SK-N-SH (cell line): ENCODE measurements at regions not wholly inside any gene's neighbourhood (a gene's known extent, or its start where the extent isn't known, plus 50 kb on each side); places are given as distances from the start of the nearest gene placed in this dataset.
"Not testable (repeated sequence)": the region's sequence is repeated elsewhere in the genome, so short reads cannot be mapped to it uniquely, and the experiment has no call there.

Experiments used
- EZH2phosphoT487 ChIP-seq: fragments of 200-600 bp; sonication (generic); IDR thresholded peaks from 2 replicates; pipeline ENCODE4 v1.6.1; 2017; ENCODE audit warnings: low read depth, mixed run types, mild to moderate bottlenecking, antibody characterized with exemption, moderate library complexity, borderline replicate concordance
- GATA2 ChIP-seq: sonication (generic); formaldehyde crosslinking; IDR thresholded peaks from 2 replicates; pipeline ENCODE4 v1.5.0; 2020; ENCODE audit warnings: mild to moderate bottlenecking, missing genetic modification reagents
- JUND ChIP-seq: IDR thresholded peaks from 2 replicates; pipeline ENCODE4 v1.4.0; 2012
- MXI1 ChIP-seq: IDR thresholded peaks from 2 replicates; pipeline ENCODE4 v1.6.1; 2012; ENCODE audit warnings: mild to moderate bottlenecking, low read depth, low read length, improper control_type of control experiment
- NFIC ChIP-seq: IDR thresholded peaks from 2 replicates; pipeline ENCODE4 v1.4.0; 2012; ENCODE audit warnings: borderline replicate concordance
- POLR2AphosphoS5 ChIP-seq: IDR thresholded peaks from 2 replicates; pipeline ENCODE4 v1.6.1; 2012; ENCODE audit warnings: low read depth, low read length
- SMC3 ChIP-seq: IDR thresholded peaks from 2 replicates; pipeline ENCODE4 v1.6.1; 2012; ENCODE audit warnings: low read depth, low read length, improper control_type of control experiment
- TAF1 ChIP-seq: IDR thresholded peaks from 2 replicates; pipeline ENCODE4 v1.6.1; 2012; ENCODE audit warnings: low read depth, mild to moderate bottlenecking, low read length, moderate library complexity, borderline replicate concordance
- TF ChIP-seq, protein P1 (sequence below): fragments of 200-600 bp; sonication (generic); IDR thresholded peaks from 2 replicates; pipeline ENCODE4 v1.6.1; 2017; ENCODE audit warnings: antibody characterized with exemption, mild to moderate bottlenecking, moderate library complexity
- TF ChIP-seq, protein P2 (sequence below): IDR thresholded peaks from 2 replicates; pipeline ENCODE4 v1.6.1; 2012; ENCODE audit warnings: mild to moderate bottlenecking, low read depth, low read length, moderate library complexity
- TF ChIP-seq, protein P3 (sequence below): fragments of 150-350 bp; IDR thresholded peaks from 2 replicates; pipeline ENCODE4 v1.6.1; 2017; ENCODE audit warnings: antibody characterized with exemption, low read length, low read depth, borderline replicate concordance

DNA sequence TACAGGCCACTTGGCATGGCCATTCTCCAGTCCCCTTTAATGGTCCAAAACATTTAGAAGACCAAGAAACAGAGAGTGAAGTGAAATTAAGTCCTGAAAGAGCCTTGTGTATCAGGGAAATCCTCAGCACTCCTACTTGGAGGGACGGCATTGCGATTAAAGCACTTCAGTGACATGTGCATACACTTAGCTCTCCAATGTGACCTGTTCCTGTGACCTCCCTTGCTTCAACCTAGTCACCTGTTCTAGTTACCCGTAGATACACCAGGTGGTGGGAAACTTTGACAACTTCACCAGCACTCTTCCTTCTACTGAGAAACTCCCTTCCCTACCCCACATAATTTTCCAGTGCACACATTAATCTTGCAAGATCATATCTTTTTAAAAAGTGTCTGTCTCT lies 785.3 kb downstream of the TTLL7 start:
- TF ChIP-seq JUND, TAF1, MXI1, GATA2, EZH2phosphoT487, POLR2AphosphoS5, NFIC, SMC3: not testable (repeated sequence)
- TF ChIP-seq, protein P1, sequence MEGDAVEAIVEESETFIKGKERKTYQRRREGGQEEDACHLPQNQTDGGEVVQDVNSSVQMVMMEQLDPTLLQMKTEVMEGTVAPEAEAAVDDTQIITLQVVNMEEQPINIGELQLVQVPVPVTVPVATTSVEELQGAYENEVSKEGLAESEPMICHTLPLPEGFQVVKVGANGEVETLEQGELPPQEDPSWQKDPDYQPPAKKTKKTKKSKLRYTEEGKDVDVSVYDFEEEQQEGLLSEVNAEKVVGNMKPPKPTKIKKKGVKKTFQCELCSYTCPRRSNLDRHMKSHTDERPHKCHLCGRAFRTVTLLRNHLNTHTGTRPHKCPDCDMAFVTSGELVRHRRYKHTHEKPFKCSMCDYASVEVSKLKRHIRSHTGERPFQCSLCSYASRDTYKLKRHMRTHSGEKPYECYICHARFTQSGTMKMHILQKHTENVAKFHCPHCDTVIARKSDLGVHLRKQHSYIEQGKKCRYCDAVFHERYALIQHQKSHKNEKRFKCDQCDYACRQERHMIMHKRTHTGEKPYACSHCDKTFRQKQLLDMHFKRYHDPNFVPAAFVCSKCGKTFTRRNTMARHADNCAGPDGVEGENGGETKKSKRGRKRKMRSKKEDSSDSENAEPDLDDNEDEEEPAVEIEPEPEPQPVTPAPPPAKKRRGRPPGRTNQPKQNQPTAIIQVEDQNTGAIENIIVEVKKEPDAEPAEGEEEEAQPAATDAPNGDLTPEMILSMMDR = not testable (repeated sequence)
- TF ChIP-seq, protein P2, sequence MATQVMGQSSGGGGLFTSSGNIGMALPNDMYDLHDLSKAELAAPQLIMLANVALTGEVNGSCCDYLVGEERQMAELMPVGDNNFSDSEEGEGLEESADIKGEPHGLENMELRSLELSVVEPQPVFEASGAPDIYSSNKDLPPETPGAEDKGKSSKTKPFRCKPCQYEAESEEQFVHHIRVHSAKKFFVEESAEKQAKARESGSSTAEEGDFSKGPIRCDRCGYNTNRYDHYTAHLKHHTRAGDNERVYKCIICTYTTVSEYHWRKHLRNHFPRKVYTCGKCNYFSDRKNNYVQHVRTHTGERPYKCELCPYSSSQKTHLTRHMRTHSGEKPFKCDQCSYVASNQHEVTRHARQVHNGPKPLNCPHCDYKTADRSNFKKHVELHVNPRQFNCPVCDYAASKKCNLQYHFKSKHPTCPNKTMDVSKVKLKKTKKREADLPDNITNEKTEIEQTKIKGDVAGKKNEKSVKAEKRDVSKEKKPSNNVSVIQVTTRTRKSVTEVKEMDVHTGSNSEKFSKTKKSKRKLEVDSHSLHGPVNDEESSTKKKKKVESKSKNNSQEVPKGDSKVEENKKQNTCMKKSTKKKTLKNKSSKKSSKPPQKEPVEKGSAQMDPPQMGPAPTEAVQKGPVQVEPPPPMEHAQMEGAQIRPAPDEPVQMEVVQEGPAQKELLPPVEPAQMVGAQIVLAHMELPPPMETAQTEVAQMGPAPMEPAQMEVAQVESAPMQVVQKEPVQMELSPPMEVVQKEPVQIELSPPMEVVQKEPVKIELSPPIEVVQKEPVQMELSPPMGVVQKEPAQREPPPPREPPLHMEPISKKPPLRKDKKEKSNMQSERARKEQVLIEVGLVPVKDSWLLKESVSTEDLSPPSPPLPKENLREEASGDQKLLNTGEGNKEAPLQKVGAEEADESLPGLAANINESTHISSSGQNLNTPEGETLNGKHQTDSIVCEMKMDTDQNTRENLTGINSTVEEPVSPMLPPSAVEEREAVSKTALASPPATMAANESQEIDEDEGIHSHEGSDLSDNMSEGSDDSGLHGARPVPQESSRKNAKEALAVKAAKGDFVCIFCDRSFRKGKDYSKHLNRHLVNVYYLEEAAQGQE = not testable (repeated sequence)
- TF ChIP-seq, protein P3, sequence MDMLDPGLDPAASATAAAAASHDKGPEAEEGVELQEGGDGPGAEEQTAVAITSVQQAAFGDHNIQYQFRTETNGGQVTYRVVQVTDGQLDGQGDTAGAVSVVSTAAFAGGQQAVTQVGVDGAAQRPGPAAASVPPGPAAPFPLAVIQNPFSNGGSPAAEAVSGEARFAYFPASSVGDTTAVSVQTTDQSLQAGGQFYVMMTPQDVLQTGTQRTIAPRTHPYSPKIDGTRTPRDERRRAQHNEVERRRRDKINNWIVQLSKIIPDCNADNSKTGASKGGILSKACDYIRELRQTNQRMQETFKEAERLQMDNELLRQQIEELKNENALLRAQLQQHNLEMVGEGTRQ = not testable (repeated sequence)
